ENCODE measurements at regions not wholly inside any gene's neighbourhood (a gene's known extent, or its start where the extent isn't known, plus 50 kb on each side); places are given as distances from the start of the nearest gene placed in this dataset.
"Not testable (repeated sequence)": the region's sequence is repeated elsewhere in the genome, so short reads cannot be mapped to it uniquely, and the experiment has no call there.

DNA sequence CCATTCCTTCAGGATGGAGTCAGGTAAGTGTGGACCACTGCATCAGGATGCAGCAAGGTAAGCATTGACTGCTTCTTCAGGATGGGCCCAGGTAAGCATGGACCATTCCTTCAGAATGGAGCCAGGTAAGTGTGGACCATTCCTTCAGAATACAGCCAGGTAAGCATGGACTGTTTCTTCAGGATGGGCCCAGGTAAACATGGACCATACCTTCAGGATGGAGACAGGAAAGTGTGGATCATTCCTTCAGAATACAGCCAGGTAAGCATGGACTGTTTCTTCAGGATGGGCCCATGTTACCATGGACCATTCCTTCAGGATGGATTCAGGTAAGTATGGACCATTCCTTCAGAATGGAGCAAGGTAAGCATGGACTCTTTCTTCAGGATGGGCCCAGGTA lies 89.4 kb upstream of the SPACA7 start:
- H3K4me3 ChIP-seq (ENCODE audit: extremely low read depth, insufficient read depth, low read length, poor library complexity, severe bottlenecking); H3K4me1 ChIP-seq (ENCODE audit: control insufficient read depth, insufficient read depth, low read length, poor library complexity, severe bottlenecking); H3K9me3 ChIP-seq (ENCODE audit: control insufficient read depth, low read length); H3K36me3 ChIP-seq (ENCODE audit: control insufficient read depth, insufficient read depth, low read length); H3K27ac ChIP-seq (ENCODE audit: low read depth, low read length, severe bottlenecking): not testable (repeated sequence)

DNA sequence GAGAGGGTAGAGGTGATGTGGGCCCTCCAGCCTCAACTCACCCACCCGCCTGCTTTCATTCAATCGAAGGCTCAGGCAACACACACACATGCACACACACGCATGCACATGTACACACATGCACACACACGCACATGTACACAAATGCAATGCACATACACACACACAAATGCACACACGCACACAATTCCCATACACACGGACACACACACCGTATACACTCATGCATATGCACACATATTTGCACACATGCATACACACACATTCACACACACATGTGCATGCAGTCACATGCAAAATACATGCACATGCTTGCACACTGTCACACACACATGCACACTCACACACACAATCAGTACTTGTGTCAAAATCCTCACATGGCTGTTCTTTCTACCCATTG lies 55.9 kb upstream of the SPACA7 start:
- no peaks in the 10 kb centered on the region for H3K4me1 ChIP-seq (ENCODE audit: control insufficient read depth, insufficient read depth, low read length, poor library complexity, severe bottlenecking)
- H3K4me3 ChIP-seq (ENCODE audit: extremely low read depth, insufficient read depth, low read length, poor library complexity, severe bottlenecking) = no peak overlapping the region
- peaks cover 3% of the 10 kb centered on the region for H3K9me3 ChIP-seq (ENCODE audit: control insufficient read depth, low read length)
- H3K36me3 ChIP-seq (ENCODE audit: control insufficient read depth, insufficient read depth, low read length) = no peaks in the 10 kb centered on the region
- no peak overlapping the region for H3K27ac ChIP-seq (ENCODE audit: low read depth, low read length, severe bottlenecking)
- 83 to 96% methylated on average over 6 to 7 of the region's 7 CpGs for whole genome bisulfite sequencing, 2 experiments (ENCODE audit: insufficient coverage in 2 of 2)

- H3K9me3 ChIP-seq (ENCODE audit: control insufficient read depth, low read length) = peaks cover 3% of the 10 kb centered on the region
- WGBS, 2 experiments (ENCODE audit: insufficient coverage in 2 of 2) = 89 to 94% methylated on average over 12 of the region's 12 CpGs
- no peak overlapping the region for H3K4me3 ChIP-seq (ENCODE audit: extremely low read depth, insufficient read depth, low read length, poor library complexity, severe bottlenecking)
- no peaks in the 10 kb centered on the region for H3K36me3 ChIP-seq (ENCODE audit: control insufficient read depth, insufficient read depth, low read length)
- H3K27ac ChIP-seq (ENCODE audit: low read depth, low read length, severe bottlenecking) = no peak overlapping the region
- H3K4me1 ChIP-seq (ENCODE audit: control insufficient read depth, insufficient read depth, low read length, poor library complexity, severe bottlenecking) = peaks cover 8% of the 10 kb centered on the region
Measured at GRCh38 chr13:112322557-112322956, 53.6 kb upstream of the SPACA7 start.

DNA sequence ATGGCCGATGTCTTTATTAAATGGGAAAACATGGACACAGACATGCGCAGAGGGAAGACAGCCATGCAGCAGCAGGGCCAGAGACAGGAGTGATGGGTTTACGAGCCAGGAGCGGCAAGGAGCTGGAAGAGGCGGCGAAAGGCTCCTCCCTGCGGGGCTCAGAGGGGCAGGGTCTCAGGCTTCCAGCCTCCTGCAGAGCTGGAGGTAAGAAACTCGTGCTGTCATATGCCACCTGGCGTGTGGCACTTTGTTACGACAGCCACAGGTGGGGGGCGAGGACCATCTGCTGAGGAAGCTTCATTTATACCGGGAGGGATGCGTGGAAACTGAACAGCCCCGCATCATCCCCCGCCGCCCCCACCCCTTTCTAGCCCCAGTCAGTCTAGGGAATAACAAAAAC lies 52.0 kb upstream of the SPACA7 start:
- 48 to 71% methylated on average over 10 to 14 of the region's 16 CpGs for WGBS, 2 experiments (ENCODE audit: insufficient coverage in 2 of 2)
- peaks cover 8% of the 10 kb centered on the region for H3K4me1 ChIP-seq (ENCODE audit: control insufficient read depth, insufficient read depth, low read length, poor library complexity, severe bottlenecking)

DNA sequence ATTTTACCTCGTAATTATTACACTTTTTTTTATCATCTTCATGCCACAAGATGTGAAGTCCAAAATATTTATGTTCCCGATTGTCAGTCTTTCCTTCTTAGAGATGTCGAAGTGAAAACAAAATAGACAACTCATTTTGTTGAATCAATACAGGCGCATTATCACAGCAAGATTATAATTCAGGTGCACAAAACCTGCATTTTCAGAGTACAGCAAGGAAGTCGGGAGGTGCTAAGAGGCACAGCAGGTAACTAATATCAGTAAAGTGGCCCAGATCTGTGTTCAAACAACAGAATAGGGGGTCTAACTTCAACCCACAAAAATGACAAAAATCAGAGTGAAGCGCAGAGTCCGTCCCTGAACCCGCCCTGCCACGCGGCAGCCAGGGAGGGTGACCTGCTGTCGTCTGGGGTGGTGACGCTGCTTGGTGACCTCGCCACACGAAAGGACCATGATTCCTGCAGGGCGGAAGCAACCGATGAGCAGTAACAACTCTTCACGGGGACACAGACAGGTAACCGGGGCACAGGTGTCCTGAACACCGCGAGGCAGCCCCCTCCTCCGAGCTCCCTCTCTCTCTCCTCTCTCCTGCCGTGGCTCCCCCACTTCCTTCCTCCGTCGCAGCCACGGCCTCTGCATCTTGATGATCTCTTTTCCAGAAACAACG lies 50.9 kb upstream of the SPACA7 start:
- Histone ChIP-seq H3K36me3 (ENCODE audit: control insufficient read depth, insufficient read depth, low read length) (no peaks in the 10 kb centered on the region), H3K9me3 (ENCODE audit: control insufficient read depth, low read length) (no peaks in the 10 kb centered on the region), H3K4me1 (ENCODE audit: control insufficient read depth, insufficient read depth, low read length, poor library complexity, severe bottlenecking) (peaks cover 8% of the 10 kb centered on the region), H3K4me3 (ENCODE audit: extremely low read depth, insufficient read depth, low read length, poor library complexity, severe bottlenecking) (no peak overlapping the region), H3K27ac (ENCODE audit: low read depth, low read length, severe bottlenecking) (no peak overlapping the region)
- 75 to 82% methylated on average over 19 to 26 of the region's 26 CpGs for WGBS, 2 experiments (ENCODE audit: insufficient coverage in 2 of 2)

More for the DNA sequence above, 52.0 kb upstream of the SPACA7 start:
- Histone ChIP-seq H3K9me3 (ENCODE audit: control insufficient read depth, low read length) (no peaks in the 10 kb centered on the region), H3K27ac (ENCODE audit: low read depth, low read length, severe bottlenecking) (no peak overlapping the region), H3K4me3 (ENCODE audit: extremely low read depth, insufficient read depth, low read length, poor library complexity, severe bottlenecking) (no peak overlapping the region), H3K36me3 (ENCODE audit: control insufficient read depth, insufficient read depth, low read length) (no peaks in the 10 kb centered on the region)

GRCh38 chr13:112325920-112326645 lies 50.1 kb upstream of the SPACA7 start:
- Histone ChIP-seq H3K36me3 (ENCODE audit: control insufficient read depth, insufficient read depth, low read length) (no peaks in the 10 kb centered on the region), H3K4me3 (ENCODE audit: extremely low read depth, insufficient read depth, low read length, poor library complexity, severe bottlenecking) (no peak overlapping the region), H3K9me3 (ENCODE audit: control insufficient read depth, low read length) (no peaks in the 10 kb centered on the region), H3K4me1 (ENCODE audit: control insufficient read depth, insufficient read depth, low read length, poor library complexity, severe bottlenecking) (peaks cover 8% of the 10 kb centered on the region), H3K27ac (ENCODE audit: low read depth, low read length, severe bottlenecking) (no peak overlapping the region)
- 86% methylated on average over 22 to 26 of the region's 26 CpGs for WGBS, 2 experiments (ENCODE audit: insufficient coverage in 2 of 2)

Measured in mesodermal cell (in vitro differentiated cells).